ENCODE measurements at regions not wholly inside any gene's neighbourhood (a gene's known extent, or its start where the extent isn't known, plus 50 kb on each side); places are given as distances from the start of the nearest gene placed in this dataset.

DNA sequence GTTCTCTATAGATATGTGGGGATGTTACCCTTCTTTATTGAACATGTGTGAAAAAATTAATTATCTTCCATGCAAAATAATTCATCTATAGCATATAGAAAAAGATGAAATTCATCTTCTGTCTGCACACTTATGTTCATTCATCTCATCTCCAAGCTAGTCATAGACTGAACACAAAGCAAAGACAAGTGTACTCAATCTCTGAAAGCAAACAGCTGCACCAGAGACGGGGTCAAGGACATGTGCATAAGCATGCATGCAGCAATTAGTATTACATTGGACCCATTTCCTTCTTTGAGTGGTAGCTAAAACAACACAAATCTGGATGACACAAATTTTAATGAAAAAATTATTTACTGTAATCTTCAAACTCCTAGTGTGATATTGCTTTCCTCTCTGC is 547.0 kb upstream of the COX7C start:
- no peak for DNase-seq

DNA sequence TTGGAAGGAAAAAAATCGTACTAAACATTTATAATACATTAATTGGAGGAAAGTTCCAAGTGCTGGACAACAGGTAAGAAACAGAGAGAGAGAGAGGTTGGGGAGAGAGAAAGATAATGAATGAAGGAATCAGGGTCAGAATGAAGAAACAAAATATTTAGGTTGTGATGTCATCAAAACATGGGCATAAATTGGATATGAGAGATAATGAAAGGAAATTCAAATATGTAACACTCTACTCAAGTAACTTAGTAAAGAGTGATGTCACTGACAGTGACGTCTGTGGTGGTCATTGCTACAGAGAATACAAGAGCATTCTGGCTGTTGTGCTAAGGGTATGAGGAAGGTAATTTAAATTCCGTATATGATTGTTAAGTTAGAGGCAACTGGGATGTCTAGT is 543.4 kb upstream of the COX7C start:
- no peak for DNase-seq

DNA sequence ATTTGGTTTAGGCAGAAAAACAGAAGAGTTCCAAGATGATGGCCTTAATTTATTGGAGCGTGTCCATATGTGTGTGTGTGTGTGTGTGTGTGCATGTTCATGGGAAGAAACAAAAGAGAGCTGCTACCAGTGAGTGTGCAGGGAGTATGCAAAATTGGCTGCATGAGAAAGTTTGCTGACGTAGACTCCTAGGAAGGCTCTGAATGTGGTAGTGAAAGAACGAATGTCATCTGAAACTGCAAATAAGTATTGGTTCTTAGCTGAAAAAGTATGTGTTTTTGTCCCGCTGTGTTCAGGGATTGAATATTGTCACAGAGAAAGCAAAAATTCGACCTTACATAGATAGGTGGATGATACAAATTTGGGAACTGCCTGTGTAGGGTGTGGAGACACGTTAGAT is 542.6 kb upstream of the COX7C start:
- no peak for DNase-seq

DNA sequence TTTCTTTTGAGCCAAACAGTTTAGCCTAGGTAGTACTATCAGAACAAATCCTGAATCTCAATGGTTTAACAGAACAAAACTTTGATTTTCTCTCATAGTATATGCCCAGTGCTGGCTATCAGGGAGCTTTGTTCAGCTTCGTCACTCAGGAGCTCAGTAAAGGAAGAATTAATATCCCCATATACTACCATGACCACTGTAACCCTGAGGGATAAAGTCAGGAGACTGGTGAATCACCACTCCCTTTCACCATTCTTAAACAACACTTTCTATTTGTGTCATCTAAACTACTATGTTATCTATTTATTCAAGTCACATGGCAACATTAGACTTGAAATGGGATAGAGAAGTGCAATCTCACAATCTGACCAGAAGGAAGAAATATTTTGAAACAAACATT is 522.6 kb upstream of the COX7C start:
- DNase-seq: no peak

DNA sequence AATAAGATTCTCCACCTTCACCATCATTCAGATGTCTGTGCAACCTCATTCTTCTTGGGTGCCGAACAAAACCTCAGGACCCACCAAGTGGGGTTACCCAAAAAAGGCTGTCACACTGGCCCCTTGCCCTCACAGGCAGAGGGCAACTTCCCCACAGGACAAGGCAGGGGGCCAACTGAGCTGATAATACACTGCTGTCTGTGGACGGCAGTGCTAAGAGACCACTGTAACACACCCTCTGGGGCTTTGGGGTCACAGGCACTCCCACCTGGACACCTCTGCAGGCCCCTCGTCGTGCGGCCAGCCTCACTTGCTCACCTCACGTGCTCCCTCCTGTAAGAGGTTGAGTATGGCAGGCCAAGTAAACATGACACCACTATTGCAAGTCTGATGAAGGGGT is 515.8 kb upstream of the COX7C start:
- DNase-seq: no peak

DNA sequence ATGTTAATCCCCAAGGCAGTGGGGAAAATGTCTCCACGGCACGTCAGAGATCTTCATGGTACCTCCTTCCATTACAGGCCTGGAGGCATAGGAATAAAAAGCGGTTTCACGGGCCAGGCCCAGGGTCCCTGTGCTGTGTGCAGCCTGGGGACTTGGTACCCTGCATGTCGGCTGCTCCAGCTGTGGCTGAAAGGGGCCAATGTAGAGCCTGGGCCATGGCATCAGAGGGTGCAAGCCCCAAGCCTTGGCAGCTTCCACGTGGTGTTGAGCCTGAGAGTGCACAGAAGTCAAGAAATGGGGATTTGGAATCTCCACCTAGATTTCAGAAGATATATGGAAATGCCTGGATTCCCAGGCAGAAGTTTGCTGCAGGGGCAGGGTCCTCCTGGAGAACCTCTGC is 508.9 kb upstream of the COX7C start:
- DNase-seq: no peak

DNA sequence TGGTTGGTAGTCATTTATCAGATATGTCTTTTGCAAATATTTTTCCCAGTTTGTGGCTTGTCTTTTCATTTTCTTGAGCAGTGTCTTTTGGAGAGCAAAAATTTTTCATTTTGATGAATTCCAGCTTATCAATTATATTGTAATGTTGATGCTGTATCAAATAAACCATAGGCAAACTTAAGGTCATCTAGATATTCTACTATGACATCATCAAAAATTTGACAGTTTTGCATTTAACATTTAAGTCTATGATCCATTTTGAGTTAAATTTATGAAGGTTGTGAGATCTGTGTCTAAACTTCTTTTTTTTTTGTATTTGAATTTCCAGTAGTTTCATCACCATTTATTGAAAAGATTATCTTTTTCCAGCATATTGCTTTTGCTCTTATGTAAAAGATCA is 505.5 kb upstream of the COX7C start:
- no peak for DNase-seq

DNA sequence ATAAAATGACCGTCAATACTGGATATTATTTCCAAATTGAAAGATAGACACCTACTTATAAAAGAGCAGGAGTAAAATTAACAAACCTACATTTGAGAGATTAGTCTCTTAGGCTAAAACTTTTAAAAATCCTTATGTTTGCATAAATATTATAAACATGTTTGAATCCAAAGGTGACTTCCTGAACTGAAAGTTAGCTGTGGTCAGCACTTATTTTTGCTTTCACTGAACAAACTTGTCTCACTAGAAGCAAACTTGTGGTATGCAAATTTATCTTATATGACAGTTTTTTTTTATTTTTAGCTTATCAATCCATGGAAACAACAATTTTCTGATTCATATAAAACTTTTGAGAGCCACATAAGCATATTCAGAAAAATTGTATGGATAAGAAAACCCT is 502.6 kb upstream of the COX7C start:
- DNase-seq: no peak

DNA sequence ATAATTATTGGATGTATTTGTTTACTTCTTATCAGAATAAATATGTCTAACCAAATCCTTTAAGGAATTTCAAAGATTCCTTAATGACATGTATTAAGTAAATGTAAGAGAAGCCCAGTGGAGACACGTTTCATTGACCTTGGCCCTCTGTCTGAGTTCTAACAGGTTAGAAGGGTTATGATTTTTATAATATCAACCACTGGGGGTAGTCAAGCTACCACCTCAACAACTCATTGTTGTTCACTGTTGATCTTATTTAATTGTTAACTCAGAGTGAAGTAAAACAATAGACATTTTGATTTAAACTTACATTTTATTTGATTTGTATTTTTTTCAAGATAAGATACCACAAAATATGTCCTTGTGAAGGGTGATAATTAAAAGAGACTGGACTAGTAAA is 499.2 kb upstream of the COX7C start:
- DNase-seq: no peak

DNA sequence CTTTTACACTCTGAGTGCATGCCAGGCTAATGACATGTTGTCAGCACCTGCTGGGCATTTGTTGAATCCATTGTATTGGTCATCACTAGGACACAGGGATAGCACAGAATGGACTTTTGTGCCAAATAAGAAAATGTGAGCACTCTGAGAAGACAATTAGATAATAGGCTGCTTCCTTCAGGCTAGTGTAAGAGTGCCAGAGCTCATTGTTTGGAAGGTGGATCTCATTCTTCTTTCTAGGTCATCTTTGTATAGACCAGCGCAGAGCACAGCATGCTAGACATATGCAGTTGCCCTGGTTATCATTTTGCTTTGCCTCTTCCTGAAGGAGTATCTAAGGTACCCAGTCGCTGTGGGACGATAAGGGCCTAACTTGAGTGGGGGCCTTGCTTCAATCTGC is 493.4 kb upstream of the COX7C start:
- DNase-seq: no peak

DNA sequence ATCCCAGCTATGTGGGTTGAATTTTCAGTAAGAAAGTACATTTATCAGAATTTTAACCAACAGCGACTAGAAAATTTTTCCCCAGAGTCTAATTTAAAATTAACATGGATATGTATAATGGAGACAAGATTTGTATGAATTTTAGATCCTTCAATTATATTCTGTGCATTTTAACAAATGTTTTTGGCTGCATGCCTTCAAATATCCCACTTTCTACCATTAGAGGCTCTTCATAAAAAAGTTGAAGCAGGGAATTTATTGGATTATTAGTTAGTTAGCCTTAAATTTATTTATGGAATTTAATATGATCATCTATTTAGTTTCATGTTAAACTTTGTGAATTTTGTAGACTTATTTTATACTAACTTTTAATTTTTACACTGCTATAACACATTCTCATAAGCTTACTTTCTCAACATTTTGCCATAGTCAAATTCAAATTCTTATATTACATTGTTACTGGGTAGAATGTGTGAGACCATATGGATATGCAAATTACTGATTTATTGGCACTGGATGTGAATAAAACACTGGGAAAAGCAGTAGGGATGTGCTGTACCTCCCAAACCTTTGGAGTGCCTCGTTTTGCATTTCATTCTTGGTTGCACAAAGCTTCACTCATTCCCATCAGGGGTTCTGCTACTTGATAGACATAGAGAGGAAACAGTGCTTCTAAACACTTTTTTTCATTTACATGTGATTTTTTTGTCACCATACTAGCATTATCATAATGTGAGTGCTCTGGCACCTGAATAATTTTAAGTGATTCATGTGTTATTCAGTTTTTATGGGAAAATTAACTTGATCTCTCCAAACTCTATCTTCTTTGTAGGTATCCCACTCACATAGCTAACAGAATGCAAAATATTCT is 491.8 kb upstream of the COX7C start:
- DNase-seq: no peak

DNA sequence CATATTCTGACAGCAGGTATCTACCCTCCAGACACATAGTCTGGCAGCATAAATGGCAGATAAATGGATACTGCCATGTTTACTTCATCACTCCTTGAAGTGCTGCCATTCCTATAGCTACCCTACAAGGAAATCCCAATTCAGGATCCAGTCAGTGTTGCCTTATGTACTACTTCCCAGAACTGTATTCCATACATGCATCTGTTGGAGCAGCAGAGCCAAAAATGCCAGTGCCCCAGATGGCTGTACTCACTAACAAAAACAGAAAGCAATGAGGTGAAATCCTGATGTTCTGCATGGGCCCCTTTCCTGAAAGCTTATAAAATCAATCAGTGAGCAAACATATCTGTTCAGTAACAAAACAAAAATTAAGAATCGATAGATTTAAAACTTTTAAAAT is 490.0 kb upstream of the COX7C start:
- DNase-seq: no peak

DNA sequence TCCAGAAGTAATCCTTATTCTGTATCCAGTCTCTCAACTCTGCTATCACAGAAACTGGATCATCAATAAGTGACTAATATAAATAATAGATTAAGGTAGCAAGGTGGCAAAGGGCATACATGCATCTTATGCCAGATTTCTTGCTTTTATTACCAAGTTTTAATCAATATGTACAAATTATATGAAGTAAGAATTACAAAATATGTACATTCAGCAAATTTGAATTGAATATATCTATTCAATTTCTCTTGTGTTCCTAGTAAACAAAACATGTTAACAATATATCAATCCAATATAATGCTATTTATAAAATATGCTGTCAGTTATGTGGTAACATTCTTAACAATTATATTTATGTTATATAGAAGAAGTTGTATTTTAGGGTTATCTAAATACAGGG is 488.7 kb upstream of the COX7C start:
- DNase-seq: no peak

DNA sequence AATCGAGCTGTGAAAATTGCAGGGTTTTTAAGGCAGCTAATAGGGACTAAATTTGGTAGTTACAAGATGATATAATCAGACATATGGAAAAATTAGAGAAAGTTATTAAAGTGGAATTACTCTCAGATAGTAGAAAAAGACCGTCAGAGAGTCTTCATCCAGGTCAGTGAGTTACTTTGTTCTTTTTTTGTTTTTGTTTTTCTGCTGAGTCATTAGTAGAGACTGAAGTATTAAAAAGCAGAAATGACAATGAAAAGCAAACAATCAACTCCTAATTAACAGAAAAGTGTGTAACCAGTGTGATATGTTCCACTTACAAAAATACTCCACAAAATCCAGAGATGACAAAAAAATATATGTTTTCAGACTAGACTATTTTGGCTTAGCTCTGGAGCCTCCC is 480.4 kb upstream of the COX7C start:
- DNase-seq: no peak

DNA sequence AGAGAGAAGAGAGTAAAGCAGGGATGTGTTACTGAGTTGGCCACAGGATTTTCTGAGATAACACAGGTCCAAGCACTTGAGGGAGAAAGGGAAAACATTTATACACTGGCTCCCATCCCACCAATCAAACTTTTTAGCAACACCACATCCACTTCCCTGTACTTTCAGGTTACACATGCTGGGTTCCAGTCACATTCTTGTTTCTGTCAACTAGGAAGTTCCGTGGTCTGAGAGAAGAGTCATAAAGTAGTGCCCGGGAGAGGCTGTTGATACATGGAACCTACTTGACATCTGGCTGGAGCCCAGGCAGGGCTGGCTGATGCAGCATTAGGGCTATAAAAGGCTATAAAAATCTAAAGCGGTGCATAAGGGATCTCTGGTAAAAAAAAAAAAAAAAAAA is 473.9 kb upstream of the COX7C start:
- DNase-seq: no peak

DNA sequence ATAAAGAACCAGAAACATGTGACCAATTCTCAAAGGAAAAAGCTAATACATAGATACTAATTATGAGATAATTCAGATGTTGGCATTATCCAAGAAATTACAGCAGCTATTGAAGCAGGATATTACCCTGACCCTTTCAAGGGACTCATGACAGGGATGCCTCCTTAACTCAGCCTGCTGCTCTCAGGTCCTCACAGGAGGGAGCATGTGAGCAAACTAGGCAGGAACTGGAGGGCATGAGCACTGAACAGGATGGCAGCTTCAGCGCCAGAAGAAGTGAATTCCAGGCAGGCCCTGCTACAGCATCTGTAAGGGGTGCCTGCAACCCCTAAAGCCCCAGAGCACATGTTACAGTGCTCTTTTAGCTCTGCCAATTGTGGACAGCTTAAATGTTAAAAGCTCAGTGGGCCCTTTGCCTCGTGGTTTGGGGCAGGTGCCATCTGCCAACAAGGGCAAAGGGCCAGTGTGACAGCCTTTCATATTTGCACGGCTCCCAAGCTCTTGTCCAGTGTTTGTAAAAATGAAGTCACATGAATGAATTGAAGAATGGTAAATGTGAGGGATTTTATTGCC is 464.7 kb upstream of the COX7C start:
- no peak for DNase-seq

DNA sequence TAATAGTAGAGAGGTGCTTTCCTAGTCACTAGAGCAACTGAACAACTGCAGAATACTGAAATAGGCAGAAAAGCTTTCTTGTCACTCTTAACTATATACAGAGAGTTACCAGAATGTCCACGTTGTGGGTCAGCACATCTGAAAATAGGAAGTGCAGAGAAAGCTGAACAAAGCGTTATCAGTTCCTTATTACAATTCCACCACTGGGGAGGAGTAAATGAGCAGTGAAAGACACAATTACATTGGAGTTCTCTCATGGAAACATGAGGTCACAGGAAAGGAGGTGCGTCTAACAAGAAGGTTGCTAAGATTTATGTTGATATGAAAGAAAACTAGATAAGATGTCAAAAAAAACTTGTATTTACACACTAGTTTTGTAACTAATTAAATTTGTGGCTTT is 461.9 kb upstream of the COX7C start:
- no peak for DNase-seq

DNA sequence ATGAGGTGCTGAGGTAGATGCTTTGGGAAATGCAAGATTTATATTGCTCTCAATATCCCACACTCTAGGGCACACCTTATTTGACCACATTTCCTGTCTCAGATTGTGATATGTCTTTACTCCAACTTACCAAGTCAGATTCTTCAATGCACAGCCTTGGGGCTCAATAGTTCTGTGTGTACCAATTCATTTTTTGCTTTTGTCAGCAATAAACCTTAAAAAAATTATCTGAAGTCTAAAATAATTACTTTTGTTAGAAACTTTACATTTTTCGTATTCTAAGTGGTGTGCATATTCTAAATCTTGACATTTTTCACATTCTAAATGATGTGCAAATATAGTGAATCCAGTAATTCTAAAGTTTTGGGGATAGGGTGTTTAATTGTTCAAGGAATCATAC is 447.5 kb upstream of the COX7C start:
- DNase-seq: no peak

DNA sequence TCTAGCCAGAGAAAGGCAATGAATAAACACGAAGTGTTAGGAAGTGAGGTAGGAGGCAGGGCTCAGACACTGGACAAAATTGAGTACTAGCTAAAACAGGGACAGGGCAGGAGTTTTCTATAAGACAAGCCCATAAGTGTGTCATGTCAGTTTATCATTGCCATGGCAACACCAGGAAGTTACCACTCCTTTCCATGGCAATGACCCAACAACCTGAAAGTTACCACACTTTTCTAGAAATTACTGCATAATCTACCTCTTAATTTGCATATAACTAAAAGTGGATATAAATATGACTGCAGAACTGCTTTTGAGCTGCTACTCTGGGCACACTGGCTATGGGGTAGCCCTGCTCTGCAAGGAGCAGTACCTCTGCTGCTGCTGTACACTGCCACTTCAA is 442.5 kb upstream of the COX7C start:
- DNase-seq: no peak

DNA sequence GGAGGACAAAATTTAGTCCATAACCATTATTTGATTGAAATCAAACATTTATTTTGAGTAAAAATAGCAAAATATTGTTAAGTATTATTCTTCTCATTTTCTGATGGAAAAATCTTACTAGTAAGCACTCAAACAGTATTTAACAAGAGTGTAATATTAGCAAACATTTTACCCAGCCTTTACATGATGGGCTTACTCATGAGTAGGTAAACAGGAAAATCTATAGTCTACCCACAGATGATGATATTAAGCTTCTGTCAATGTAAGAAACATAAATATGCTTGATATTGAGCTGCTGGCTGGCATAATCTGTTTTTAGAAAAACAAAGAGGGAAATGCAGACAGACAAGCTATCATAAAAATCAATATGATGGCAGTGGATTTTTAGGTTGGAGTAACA is 418.5 kb upstream of the COX7C start:
- no peak for DNase-seq

DNA sequence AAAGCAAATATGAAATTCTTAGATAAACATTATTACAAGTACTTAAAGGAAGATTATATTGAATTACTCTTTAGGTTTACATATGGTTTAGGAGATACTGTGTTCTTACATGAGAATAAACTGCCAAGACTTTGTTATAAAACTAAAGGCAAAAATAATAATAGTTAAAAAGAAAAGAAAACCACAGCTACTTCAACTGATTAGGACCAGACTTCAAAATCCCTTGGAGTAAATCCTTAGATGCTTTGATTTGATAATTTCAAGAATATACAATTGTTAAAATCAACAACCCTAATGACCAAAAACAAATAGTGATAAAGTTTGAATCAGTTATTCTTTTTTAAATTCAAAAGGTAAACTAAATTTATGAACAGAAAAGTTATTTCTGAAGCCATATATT is 389.6 kb upstream of the COX7C start:
- DNase-seq: no peak

DNA sequence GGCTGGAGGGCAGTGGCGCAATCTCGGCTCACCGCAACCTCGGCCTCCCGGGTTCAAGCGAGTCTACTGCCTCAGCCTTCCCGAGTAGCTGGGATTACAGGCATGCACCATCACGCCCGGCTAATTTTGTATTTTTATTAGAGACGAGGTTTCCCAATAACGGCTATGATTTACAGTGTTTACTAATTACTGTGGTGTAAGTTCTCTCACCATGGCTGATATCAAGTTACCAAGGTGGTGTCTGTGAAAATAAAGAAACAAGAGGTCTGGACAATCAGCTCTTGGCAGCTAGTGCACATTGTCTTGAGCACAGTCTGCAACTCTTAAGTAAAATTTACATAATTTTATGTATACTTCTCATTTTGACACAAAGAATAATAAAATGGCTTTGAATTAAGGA is 385.5 kb upstream of the COX7C start:
- no peak for DNase-seq

DNA sequence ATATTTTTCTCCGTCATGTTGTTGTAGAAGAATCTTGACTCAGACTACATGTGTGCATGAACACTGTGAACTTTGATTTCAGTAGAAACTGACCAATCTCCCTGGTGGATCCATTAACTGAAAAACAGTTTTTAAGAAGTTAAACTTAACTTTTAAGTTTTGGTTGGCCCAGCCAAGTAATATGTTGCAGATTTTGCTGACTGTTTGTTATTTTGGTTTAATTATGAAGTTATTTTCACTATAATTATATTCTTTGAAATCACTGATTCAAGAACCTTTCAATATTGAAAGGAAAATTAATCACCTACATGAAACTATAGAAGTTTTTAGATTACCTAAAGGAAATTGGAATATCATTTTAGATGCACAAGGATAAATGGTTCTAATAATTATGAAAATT is 373.6 kb upstream of the COX7C start:
- DNase-seq: no peak

DNA sequence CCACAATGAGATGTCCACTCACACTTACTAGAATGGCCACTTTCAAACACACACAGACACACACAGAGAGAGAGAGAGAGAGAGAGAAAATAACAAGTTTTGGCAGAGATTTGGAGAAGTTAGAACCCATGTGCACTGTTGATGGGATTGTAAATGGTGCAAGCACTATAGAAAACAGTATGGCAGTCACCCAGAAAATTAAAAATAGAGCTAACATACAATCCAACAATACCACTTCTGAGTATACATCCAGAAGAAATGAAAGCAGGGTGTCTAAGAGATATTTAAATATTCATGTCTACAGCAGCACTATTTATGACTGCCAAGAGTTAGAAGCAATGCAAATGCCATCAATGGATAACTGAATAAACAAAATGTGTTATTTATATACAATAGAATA is 359.9 kb upstream of the COX7C start:
- DNase-seq: no peak
